ENCODE measurements at regions not wholly inside any gene's neighbourhood (a gene's known extent, or its start where the extent isn't known, plus 50 kb on each side); places are given as distances from the start of the nearest gene placed in this dataset.

DNA sequence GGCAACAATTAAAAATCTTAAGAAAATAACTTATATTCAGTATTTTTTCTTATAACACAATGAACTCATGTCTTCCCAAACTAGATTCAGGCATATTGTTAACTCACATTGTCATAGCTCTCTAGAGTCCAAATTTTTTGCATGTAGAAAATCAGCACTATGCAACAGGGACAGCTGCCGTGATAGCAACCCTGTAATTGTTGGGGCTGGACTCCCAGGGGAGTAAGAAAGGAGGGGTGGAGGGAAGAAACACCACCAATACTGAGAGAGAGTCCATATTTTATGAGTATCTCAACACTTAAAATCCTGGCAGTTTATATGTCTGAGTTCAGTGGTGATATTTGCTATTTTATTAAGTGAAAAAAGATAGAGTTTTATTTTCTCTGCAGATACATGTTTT is 89.6 kb upstream of the HS3ST5 start:
- TF ChIP-seq, protein P1, sequence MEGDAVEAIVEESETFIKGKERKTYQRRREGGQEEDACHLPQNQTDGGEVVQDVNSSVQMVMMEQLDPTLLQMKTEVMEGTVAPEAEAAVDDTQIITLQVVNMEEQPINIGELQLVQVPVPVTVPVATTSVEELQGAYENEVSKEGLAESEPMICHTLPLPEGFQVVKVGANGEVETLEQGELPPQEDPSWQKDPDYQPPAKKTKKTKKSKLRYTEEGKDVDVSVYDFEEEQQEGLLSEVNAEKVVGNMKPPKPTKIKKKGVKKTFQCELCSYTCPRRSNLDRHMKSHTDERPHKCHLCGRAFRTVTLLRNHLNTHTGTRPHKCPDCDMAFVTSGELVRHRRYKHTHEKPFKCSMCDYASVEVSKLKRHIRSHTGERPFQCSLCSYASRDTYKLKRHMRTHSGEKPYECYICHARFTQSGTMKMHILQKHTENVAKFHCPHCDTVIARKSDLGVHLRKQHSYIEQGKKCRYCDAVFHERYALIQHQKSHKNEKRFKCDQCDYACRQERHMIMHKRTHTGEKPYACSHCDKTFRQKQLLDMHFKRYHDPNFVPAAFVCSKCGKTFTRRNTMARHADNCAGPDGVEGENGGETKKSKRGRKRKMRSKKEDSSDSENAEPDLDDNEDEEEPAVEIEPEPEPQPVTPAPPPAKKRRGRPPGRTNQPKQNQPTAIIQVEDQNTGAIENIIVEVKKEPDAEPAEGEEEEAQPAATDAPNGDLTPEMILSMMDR (IDR thresholded peaks at IDR 0.05; ENCODE audit: low read depth, low read length, poor library complexity, severe bottlenecking) = no peak
- no peak for TF ChIP-seq EZH2phosphoT487 (IDR thresholded peaks at IDR 0.05; ENCODE audit: borderline replicate concordance, low read length)
